ENCODE measurements at regions not wholly inside any gene's neighbourhood (a gene's known extent, or its start where the extent isn't known, plus 50 kb on each side); places are given as distances from the start of the nearest gene placed in this dataset.

DNA sequence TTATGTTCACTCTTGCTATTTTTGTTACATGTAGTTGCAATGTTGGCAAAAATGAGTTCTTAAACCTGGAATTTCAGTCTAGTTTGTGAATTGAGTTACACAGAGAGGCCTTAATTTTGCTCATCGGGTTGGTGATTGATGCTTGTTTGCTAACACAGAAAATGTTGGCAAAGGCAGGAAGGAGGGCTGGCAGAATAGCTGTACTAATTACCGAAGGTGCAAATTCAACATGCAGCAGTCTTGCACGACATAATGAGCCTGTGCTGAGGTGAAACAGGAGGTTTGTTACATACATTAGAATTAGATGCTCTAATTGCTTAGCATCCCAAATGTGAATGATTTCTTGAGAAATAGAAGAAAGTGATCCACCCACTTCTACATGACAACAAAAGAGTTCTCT is 475.0 kb upstream of the TOM1L1 start:
- TF ChIP-seq, protein P1, sequence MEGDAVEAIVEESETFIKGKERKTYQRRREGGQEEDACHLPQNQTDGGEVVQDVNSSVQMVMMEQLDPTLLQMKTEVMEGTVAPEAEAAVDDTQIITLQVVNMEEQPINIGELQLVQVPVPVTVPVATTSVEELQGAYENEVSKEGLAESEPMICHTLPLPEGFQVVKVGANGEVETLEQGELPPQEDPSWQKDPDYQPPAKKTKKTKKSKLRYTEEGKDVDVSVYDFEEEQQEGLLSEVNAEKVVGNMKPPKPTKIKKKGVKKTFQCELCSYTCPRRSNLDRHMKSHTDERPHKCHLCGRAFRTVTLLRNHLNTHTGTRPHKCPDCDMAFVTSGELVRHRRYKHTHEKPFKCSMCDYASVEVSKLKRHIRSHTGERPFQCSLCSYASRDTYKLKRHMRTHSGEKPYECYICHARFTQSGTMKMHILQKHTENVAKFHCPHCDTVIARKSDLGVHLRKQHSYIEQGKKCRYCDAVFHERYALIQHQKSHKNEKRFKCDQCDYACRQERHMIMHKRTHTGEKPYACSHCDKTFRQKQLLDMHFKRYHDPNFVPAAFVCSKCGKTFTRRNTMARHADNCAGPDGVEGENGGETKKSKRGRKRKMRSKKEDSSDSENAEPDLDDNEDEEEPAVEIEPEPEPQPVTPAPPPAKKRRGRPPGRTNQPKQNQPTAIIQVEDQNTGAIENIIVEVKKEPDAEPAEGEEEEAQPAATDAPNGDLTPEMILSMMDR (IDR thresholded peaks at IDR 0.05 in 8 of 11, conservative IDR thresholded peaks at IDR 0.05 in 3 of 11): no peak
- no peak for TF ChIP-seq POLR2A (IDR thresholded peaks at IDR 0.05)
